ENCODE measurements at regions not wholly inside any gene's neighbourhood (a gene's known extent, or its start where the extent isn't known, plus 50 kb on each side); places are given as distances from the start of the nearest gene placed in this dataset.

- no peak for DNase-seq
These were observed 50.6 kb upstream of the SMNDC1 start for GRCh38 chr10:110355141-110355831.

- DNase-seq = no peak
These were observed 51.4 kb upstream of the SMNDC1 start for GRCh38 chr10:110355922-110356627.

GRCh38 chr10:110356628-110357245 lies 52.0 kb upstream of the SMNDC1 start:
- DNase-seq = no peak

- no peak for DNase-seq
These were observed 52.6 kb upstream of the SMNDC1 start for GRCh38 chr10:110357252-110357780.

GRCh38 chr10:110357871-110358270 lies 53.2 kb upstream of the SMNDC1 start:
- DNase-seq = no peak

- DNase-seq = no peak
These were observed 53.6 kb upstream of the SMNDC1 start for GRCh38 chr10:110358278-110358677.

- no peak for DNase-seq
These were observed 54.3 kb upstream of the SMNDC1 start for GRCh38 chr10:110358869-110359629.

GRCh38 chr10:110360857-110361474 lies 56.2 kb upstream of the SMNDC1 start:
- DNase-seq = no peak

GRCh38 chr10:110361800-110362456 lies 57.2 kb upstream of the SMNDC1 start:
- DNase-seq = no peak

GRCh38 chr10:110363572-110364411 lies 59.1 kb upstream of the SMNDC1 start:
- DNase-seq = no peak

GRCh38 chr10:110364531-110364937 lies 59.8 kb upstream of the SMNDC1 start:
- no peak for DNase-seq

GRCh38 chr10:110365356-110366143 lies 60.8 kb upstream of the SMNDC1 start:
- DNase-seq = no peak

- no peak for DNase-seq
These were observed 61.9 kb upstream of the SMNDC1 start for GRCh38 chr10:110366635-110367034.

GRCh38 chr10:110368002-110368401 lies 63.3 kb upstream of the SMNDC1 start:
- no peak for DNase-seq

- DNase-seq = no peak
These were observed 63.8 kb upstream of the SMNDC1 start for GRCh38 chr10:110368556-110368955.

- DNase-seq = no peak
These were observed 65.3 kb upstream of the SMNDC1 start for GRCh38 chr10:110370006-110370405.

- DNase-seq = no peak
These were observed 67.9 kb upstream of the SMNDC1 start for GRCh38 chr10:110372656-110373055.

GRCh38 chr10:110373059-110373458 lies 68.3 kb upstream of the SMNDC1 start:
- no peak for DNase-seq

- DNase-seq = no peak
These were observed 69.3 kb upstream of the SMNDC1 start for GRCh38 chr10:110373857-110374654.
